ENCODE measurements at regions not wholly inside any gene's neighbourhood (a gene's known extent, or its start where the extent isn't known, plus 50 kb on each side); places are given as distances from the start of the nearest gene placed in this dataset.
"Not testable (repeated sequence)": the region's sequence is repeated elsewhere in the genome, so short reads cannot be mapped to it uniquely, and the experiment has no call there.

- no peak overlapping the region for H3K27ac ChIP-seq (ENCODE audit: low read depth, low read length, poor library complexity, severe bottlenecking)
- no peak overlapping the region for H3K4me2 ChIP-seq (ENCODE audit: low read length)
- no peak overlapping the region for H3K9ac ChIP-seq (ENCODE audit: low read length)
- no peaks in the 10 kb centered on the region for H3K9me2 ChIP-seq (ENCODE audit: low read depth, low read length)
- no peak overlapping the region for H3K4me3 ChIP-seq (ENCODE audit: low read depth, low read length, poor library complexity, severe bottlenecking)
- no peaks in the 10 kb centered on the region for H4K20me1 ChIP-seq (ENCODE audit: insufficient read depth, low read length)
- no peaks in the 10 kb centered on the region for H3F3A ChIP-seq (ENCODE audit: insufficient read depth, low read length)
- no peak overlapping the region for H2AFZ ChIP-seq (ENCODE audit: low read length)
- no peaks in the 10 kb centered on the region for H3K79me2 ChIP-seq (ENCODE audit: insufficient read depth, low read length)
- TF ChIP-seq EZH2 (IDR thresholded peaks at IDR 0.05; ENCODE audit: borderline replicate concordance, low read length), result no peak
- TF ChIP-seq, protein P1, sequence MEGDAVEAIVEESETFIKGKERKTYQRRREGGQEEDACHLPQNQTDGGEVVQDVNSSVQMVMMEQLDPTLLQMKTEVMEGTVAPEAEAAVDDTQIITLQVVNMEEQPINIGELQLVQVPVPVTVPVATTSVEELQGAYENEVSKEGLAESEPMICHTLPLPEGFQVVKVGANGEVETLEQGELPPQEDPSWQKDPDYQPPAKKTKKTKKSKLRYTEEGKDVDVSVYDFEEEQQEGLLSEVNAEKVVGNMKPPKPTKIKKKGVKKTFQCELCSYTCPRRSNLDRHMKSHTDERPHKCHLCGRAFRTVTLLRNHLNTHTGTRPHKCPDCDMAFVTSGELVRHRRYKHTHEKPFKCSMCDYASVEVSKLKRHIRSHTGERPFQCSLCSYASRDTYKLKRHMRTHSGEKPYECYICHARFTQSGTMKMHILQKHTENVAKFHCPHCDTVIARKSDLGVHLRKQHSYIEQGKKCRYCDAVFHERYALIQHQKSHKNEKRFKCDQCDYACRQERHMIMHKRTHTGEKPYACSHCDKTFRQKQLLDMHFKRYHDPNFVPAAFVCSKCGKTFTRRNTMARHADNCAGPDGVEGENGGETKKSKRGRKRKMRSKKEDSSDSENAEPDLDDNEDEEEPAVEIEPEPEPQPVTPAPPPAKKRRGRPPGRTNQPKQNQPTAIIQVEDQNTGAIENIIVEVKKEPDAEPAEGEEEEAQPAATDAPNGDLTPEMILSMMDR (IDR thresholded peaks at IDR 0.05; ENCODE audit: low read length), result no peak
- H3K9me3 ChIP-seq (ENCODE audit: low read length), result no peaks in the 10 kb centered on the region
- no peaks in the 10 kb centered on the region for H3K27me3 ChIP-seq (ENCODE audit: insufficient read depth, low read length)
- H3K36me3 ChIP-seq (ENCODE audit: insufficient read depth, low read length), result no peaks in the 10 kb centered on the region
- no peaks in the 10 kb centered on the region for H3K4me1 ChIP-seq (ENCODE audit: insufficient read depth, low read length, severe bottlenecking)
These were observed 382.5 kb downstream of the CENPW start for GRCh38 chr6:126722411-126722810.

DNA sequence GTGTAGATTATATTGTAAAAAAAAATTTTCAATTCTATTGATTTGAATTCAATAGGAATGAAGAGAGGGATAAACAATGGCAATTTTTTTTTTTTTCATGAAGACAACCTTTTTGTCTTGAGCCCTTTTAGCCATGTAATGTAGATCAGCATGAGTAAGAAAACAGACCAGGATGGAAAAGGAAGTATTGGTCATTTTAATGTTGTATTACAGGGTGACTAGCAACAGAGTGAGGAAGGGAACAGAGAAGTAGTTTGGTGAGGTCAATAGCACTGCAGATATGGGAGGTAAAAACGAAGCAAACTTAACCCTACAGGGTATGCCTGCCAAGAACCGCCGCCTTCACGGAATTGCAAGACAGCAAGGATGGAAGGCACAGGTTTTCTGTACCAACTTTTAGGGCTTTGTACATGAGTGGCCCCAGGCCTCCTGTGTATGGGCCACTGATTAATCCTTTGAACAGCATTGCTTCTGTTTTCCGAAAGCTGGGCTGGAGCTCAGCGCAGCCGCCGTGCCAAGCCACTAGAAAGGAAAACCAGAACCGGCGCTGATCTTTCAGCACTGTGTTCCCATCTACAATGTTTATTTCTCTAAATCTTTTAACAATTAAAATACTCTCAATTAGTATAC is 383.7 kb downstream of the CENPW start:
- Histone ChIP-seq H3K79me2 (ENCODE audit: insufficient read depth, low read length) (no peaks in the 10 kb centered on the region), H3K27ac (ENCODE audit: low read depth, low read length, poor library complexity, severe bottlenecking) (no peak overlapping the region), H3K9me2 (ENCODE audit: low read depth, low read length) (no peaks in the 10 kb centered on the region), H3K9ac (ENCODE audit: low read length) (no peak overlapping the region), H3K4me2 (ENCODE audit: low read length) (no peak overlapping the region), H3K9me3 (ENCODE audit: low read length) (no peaks in the 10 kb centered on the region), H2AFZ (ENCODE audit: low read length) (no peak overlapping the region), H3K4me3 (ENCODE audit: low read depth, low read length, poor library complexity, severe bottlenecking) (no peak overlapping the region), H3K27me3 (ENCODE audit: insufficient read depth, low read length) (no peaks in the 10 kb centered on the region), H3F3A (ENCODE audit: insufficient read depth, low read length) (no peaks in the 10 kb centered on the region), H3K36me3 (ENCODE audit: insufficient read depth, low read length) (no peaks in the 10 kb centered on the region), H4K20me1 (ENCODE audit: insufficient read depth, low read length) (no peaks in the 10 kb centered on the region), H3K4me1 (ENCODE audit: insufficient read depth, low read length, severe bottlenecking) (no peaks in the 10 kb centered on the region)
- no peak for TF ChIP-seq EZH2 (IDR thresholded peaks at IDR 0.05; ENCODE audit: borderline replicate concordance, low read length)
- TF ChIP-seq, protein P1 (IDR thresholded peaks at IDR 0.05; ENCODE audit: low read length), result no peak

GRCh38 chr6:126724821-126725220 is 384.9 kb downstream of the CENPW start:
- H3K4me2 ChIP-seq (ENCODE audit: low read length), result no peak overlapping the region
- H3K4me3 ChIP-seq (ENCODE audit: low read depth, low read length, poor library complexity, severe bottlenecking), result no peak overlapping the region
- H3K9ac ChIP-seq (ENCODE audit: low read length), result no peak overlapping the region
- no peaks in the 10 kb centered on the region for H3K36me3 ChIP-seq (ENCODE audit: insufficient read depth, low read length)
- no peaks in the 10 kb centered on the region for H4K20me1 ChIP-seq (ENCODE audit: insufficient read depth, low read length)
- H3K79me2 ChIP-seq (ENCODE audit: insufficient read depth, low read length), result no peaks in the 10 kb centered on the region
- H2AFZ ChIP-seq (ENCODE audit: low read length), result no peak overlapping the region
- H3F3A ChIP-seq (ENCODE audit: insufficient read depth, low read length), result no peaks in the 10 kb centered on the region
- H3K27me3 ChIP-seq (ENCODE audit: insufficient read depth, low read length), result no peaks in the 10 kb centered on the region
- TF ChIP-seq EZH2 (IDR thresholded peaks at IDR 0.05; ENCODE audit: borderline replicate concordance, low read length), result no peak
- TF ChIP-seq, protein P1 (IDR thresholded peaks at IDR 0.05; ENCODE audit: low read length), result no peak
- H3K9me3 ChIP-seq (ENCODE audit: low read length), result no peaks in the 10 kb centered on the region
- H3K4me1 ChIP-seq (ENCODE audit: insufficient read depth, low read length, severe bottlenecking), result no peaks in the 10 kb centered on the region
- no peaks in the 10 kb centered on the region for H3K9me2 ChIP-seq (ENCODE audit: low read depth, low read length)
- no peak overlapping the region for H3K27ac ChIP-seq (ENCODE audit: low read depth, low read length, poor library complexity, severe bottlenecking)

GRCh38 chr6:126726454-126726853 is 386.5 kb downstream of the CENPW start:
- H3K4me1 ChIP-seq (ENCODE audit: insufficient read depth, low read length, severe bottlenecking); H3K9me2 ChIP-seq (ENCODE audit: low read depth, low read length); H3K9me3 ChIP-seq (ENCODE audit: low read length); H3K79me2 ChIP-seq (ENCODE audit: insufficient read depth, low read length); H3F3A ChIP-seq (ENCODE audit: insufficient read depth, low read length); H3K4me2 ChIP-seq (ENCODE audit: low read length); H3K36me3 ChIP-seq (ENCODE audit: insufficient read depth, low read length); H3K4me3 ChIP-seq (ENCODE audit: low read depth, low read length, poor library complexity, severe bottlenecking); H2AFZ ChIP-seq (ENCODE audit: low read length); H3K27ac ChIP-seq (ENCODE audit: low read depth, low read length, poor library complexity, severe bottlenecking); H3K9ac ChIP-seq (ENCODE audit: low read length); H3K27me3 ChIP-seq (ENCODE audit: insufficient read depth, low read length); H4K20me1 ChIP-seq (ENCODE audit: insufficient read depth, low read length): not testable (repeated sequence)

All from OCI-LY1 (cell line).